ENCODE measurements at regions not wholly inside any gene's neighbourhood (a gene's known extent, or its start where the extent isn't known, plus 50 kb on each side); places are given as distances from the start of the nearest gene placed in this dataset.
"Not testable (repeated sequence)": the region's sequence is repeated elsewhere in the genome, so short reads cannot be mapped to it uniquely, and the experiment has no call there.

GRCh38 chr21:35812679-35813078 lies 247.6 kb downstream of the SETD4 start:
- ATAC-seq (ENCODE audit: low read depth), result no peak
- DNase-seq, result no peak
- POLR2A ChIA-PET, result no interaction called here
- peaks cover 3% of the 10 kb centered on the region for H3K27me3 Mint-ChIP-seq
- no peaks in the 10 kb centered on the region for H3K36me3 Mint-ChIP-seq
- no peak overlapping the region for H3K27ac Mint-ChIP-seq
- H3K4me3 Mint-ChIP-seq, result no peak overlapping the region
- H3K9me3 Mint-ChIP-seq, result no peaks in the 10 kb centered on the region
- H3K4me1 Mint-ChIP-seq, result no peaks in the 10 kb centered on the region

DNA sequence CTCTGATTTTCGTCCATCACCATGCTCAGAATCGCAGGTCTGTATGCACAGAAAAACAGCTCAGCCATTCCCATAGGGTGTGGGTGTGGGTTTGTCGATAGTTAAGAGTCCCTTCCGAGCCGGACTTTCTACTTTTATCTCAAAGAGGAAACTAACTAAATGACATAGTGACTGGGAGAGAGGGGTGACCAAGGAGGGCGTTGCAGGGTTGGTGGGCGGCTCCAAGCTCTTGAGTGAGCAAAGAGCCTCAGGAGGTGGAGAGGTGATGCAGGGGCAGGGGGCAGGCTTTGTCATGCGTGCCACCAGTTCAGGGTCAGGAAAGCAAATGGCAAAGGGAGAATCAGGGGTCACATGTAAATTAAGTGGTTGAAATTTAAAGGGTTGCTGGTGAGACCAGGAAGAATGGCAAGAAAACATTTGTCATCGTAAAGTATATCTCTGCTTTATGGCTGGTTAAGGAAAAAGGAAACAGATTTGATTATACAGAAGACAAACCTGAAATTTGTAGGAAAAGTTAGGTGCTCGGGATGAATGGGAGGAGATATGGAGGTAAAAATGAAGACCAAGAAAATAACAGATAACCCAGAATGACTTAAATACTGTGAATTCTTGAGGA lies 249.0 kb downstream of the SETD4 start:
- no peaks in the 10 kb centered on the region for H3K4me1 Mint-ChIP-seq
- no peak overlapping the region for H3K27ac Mint-ChIP-seq
- POLR2A ChIA-PET, result no interaction called here
- DNase-seq (no peak), ATAC-seq (ENCODE audit: low read depth) (no peak)
- no peaks in the 10 kb centered on the region for H3K36me3 Mint-ChIP-seq
- peaks cover 3% of the 10 kb centered on the region for H3K27me3 Mint-ChIP-seq
- H3K9me3 Mint-ChIP-seq, result no peaks in the 10 kb centered on the region
- no peak overlapping the region for H3K4me3 Mint-ChIP-seq

DNA sequence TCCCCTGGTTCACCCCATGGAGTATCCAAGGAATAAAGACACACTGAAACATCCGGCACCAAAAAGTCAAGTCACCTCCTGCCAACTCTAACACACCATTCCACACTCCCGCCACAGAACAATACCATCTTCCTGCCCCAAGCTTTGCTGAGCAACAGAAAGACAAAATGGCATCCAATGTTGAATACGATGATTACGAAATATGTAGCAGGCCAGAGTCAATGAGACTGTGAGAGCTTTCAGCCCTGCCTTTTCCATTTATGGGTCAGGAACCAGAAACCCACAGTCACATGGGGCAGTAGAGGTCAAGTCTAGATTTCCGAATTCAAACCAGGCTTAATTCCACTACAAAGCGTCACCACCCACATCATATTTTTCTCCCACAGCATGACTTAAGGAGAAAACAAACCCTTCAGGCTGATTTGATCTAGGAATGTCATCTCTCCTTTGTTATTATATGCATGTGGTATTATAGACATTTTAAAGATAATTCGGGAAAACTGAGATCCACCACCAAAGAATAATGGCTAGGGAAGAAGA lies 249.8 kb downstream of the SETD4 start:
- no peak for DNase-seq
- POLR2A ChIA-PET, result no interaction called here
- H3K27me3 Mint-ChIP-seq, result peaks cover 3% of the 10 kb centered on the region
- H3K4me1 Mint-ChIP-seq, result no peaks in the 10 kb centered on the region
- H3K4me3 Mint-ChIP-seq, result no peak overlapping the region
- H3K9me3 Mint-ChIP-seq, result no peaks in the 10 kb centered on the region
- ATAC-seq (ENCODE audit: low read depth), result no peak
- H3K27ac Mint-ChIP-seq, result no peak overlapping the region
- H3K36me3 Mint-ChIP-seq, result no peaks in the 10 kb centered on the region

- no peaks in the 10 kb centered on the region for H3K36me3 Mint-ChIP-seq
- no peak for ATAC-seq (ENCODE audit: low read depth)
- no peak overlapping the region for H3K27ac Mint-ChIP-seq
- H3K9me3 Mint-ChIP-seq, result peaks cover 3% of the 10 kb centered on the region
- H3K4me3 Mint-ChIP-seq, result no peak overlapping the region
- DNase-seq, result no peak
- no peaks in the 10 kb centered on the region for H3K4me1 Mint-ChIP-seq
- POLR2A ChIA-PET, result no interaction called here
- H3K27me3 Mint-ChIP-seq, result peaks cover 6% of the 10 kb centered on the region
Observed at GRCh38 chr21:35801391-35801790, 258.9 kb downstream of the SETD4 start.

GRCh38 chr21:35800796-35801385 lies 259.4 kb downstream of the SETD4 start:
- DNase-seq; H3K36me3 Mint-ChIP-seq; ATAC-seq (ENCODE audit: low read depth); H3K4me3 Mint-ChIP-seq; POLR2A ChIA-PET; H3K27me3 Mint-ChIP-seq; H3K9me3 Mint-ChIP-seq; H3K4me1 Mint-ChIP-seq; H3K27ac Mint-ChIP-seq: not testable (repeated sequence)

GRCh38 chr21:35796844-35797243 lies 263.5 kb downstream of the SETD4 start:
- Mint-ChIP-seq H3K4me1 (no peaks in the 10 kb centered on the region), H3K4me3 (no peak overlapping the region), H3K9me3 (peaks cover 2% of the 10 kb centered on the region), H3K27ac (no peak overlapping the region), H3K36me3 (no peaks in the 10 kb centered on the region), H3K27me3 (peaks cover 2% of the 10 kb centered on the region)
- POLR2A ChIA-PET, result no interaction called here
- DNase-seq, result no peak
- no peak for ATAC-seq (ENCODE audit: low read depth)

- H3K4me3 Mint-ChIP-seq; H3K36me3 Mint-ChIP-seq; H3K9me3 Mint-ChIP-seq; ATAC-seq (ENCODE audit: low read depth); DNase-seq; H3K27me3 Mint-ChIP-seq; H3K4me1 Mint-ChIP-seq; POLR2A ChIA-PET; H3K27ac Mint-ChIP-seq: not testable (repeated sequence)
Observed at GRCh38 chr21:35794527-35794926, 265.8 kb downstream of the SETD4 start.

DNA sequence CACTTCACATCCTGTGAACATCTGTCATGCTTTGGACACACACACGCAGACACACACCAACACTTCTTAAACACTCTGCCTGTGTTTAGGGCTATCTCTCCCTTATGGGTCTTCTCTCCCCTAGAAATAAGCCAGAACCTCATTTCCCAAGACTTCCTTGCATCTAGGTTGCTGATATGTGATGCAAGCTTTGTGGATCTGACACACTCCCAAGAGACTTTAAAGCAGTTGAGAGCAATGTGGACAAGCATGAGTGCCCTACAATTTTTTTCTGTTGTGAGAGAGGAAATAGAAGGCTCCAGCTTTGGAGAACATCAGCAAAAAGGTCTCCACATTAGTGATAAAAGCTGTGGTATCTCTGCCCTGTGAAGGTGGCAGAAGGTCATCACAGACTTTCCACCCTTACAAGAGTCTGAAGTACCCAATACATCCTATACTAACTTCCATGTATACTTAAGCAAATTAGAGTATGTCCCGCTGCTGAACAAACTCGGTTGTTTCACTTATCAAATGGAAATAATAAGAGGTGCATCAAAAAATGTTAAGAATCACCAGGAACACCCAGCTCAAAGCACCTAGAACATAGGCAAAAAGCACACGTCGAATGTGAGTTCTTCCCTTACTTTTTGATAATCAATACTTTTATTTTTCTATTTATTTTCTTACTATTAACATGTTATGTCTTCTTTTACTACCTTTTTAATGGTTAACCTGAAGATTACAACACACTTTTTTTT lies 267.6 kb downstream of the SETD4 start:
- Mint-ChIP-seq H3K27ac (no peak overlapping the region), H3K27me3 (peaks cover 2% of the 10 kb centered on the region), H3K36me3 (no peaks in the 10 kb centered on the region), H3K4me1 (no peaks in the 10 kb centered on the region), H3K9me3 (peaks cover 2% of the 10 kb centered on the region), H3K4me3 (no peak overlapping the region)
- ATAC-seq (ENCODE audit: low read depth), result no peak
- POLR2A ChIA-PET, result no interaction called here
- no peak for DNase-seq

DNA sequence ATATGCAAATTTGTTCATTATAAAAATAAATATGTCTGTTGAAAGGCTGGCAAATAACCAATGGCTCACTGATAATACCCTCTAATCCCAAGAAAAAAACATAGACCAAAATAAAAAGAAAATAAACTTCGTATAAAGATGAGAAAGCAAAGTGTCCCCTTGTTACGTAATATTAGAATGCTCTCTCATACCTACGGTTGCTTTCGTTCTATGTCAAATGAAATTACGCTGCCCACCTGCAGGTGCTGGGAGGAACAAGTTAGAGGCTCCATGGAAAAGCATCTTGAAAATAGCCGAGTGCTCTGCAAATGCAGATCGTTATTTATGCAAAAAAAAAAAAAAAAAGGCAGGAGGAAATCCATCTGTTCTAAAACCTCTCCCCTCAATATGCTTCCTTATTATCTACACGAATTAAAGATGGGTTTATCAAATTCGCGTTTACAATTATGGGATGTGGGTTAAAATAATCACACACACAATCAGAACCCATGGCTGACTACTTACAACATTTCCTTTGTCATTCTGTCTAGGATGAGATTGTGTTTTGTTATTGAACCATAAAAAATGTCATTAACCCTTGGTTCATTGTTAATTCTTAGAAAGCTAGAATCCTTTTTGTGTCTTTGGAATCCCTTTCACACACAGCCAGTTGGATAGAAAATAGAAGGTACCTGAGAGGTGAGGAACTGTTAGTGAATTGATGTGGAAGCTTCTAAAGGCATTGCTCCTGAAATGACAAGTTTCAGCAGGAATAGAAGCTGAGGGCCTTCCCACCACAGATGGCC lies 268.6 kb downstream of the SETD4 start:
- POLR2A ChIA-PET, result no interaction called here
- Mint-ChIP-seq H3K9me3 (peaks cover 2% of the 10 kb centered on the region), H3K27me3 (peaks cover 4% of the 10 kb centered on the region), H3K27ac (no peak overlapping the region), H3K4me1 (no peaks in the 10 kb centered on the region), H3K36me3 (no peaks in the 10 kb centered on the region), H3K4me3 (no peak overlapping the region)
- no peak for DNase-seq
- ATAC-seq (ENCODE audit: low read depth), result no peak

DNA sequence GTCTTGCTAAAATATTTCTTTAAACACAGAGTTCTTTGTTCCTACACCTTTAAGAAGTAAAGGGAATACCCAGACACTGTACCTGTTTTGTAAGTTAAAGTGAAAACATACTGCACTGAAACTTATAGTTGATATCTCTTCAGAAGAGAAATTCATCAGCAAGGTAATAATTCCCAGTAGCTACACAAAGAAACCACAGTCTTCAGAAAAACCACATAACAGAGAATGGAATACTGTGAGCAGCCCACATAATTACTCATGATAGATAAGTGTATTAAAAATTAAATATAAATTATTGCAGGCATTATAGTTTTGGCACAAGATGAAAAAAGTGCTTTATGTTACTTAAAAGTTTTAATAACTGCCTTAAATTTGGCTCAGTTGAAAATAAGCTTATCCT lies 276.6 kb downstream of the SETD4 start:
- Mint-ChIP-seq H3K27ac (no peak overlapping the region), H3K4me3 (no peak overlapping the region), H3K4me1 (no peaks in the 10 kb centered on the region), H3K9me3 (no peaks in the 10 kb centered on the region), H3K27me3 (peaks cover 5% of the 10 kb centered on the region), H3K36me3 (no peaks in the 10 kb centered on the region)
- POLR2A ChIA-PET, result no interaction called here
- DNase-seq, result no peak
- no peak for ATAC-seq (ENCODE audit: low read depth)

DNA sequence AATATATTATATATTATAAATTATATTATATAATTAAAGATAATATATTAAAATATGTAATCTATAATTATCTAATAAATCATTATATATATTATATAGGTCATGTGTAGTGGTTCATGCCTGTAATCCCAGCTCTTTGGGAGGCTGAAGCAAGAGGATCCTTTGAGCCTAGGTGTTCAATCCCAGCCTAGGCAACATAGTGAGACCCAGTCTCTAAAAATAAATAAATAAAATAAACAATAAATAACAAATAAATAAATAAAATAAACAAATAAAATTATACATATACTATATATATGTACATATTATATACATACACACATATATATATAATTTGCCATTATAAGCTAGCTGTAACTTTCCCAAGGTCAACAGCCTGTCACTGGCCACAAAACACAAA lies 277.7 kb downstream of the SETD4 start:
- H3K4me3 Mint-ChIP-seq, result no peak overlapping the region
- DNase-seq (no peak), ATAC-seq (ENCODE audit: low read depth) (no peak)
- H3K36me3 Mint-ChIP-seq, result no peaks in the 10 kb centered on the region
- H3K27me3 Mint-ChIP-seq, result peaks cover 5% of the 10 kb centered on the region
- POLR2A ChIA-PET, result no interaction called here
- H3K9me3 Mint-ChIP-seq, result no peaks in the 10 kb centered on the region
- no peaks in the 10 kb centered on the region for H3K4me1 Mint-ChIP-seq
- H3K27ac Mint-ChIP-seq, result no peak overlapping the region

DNA sequence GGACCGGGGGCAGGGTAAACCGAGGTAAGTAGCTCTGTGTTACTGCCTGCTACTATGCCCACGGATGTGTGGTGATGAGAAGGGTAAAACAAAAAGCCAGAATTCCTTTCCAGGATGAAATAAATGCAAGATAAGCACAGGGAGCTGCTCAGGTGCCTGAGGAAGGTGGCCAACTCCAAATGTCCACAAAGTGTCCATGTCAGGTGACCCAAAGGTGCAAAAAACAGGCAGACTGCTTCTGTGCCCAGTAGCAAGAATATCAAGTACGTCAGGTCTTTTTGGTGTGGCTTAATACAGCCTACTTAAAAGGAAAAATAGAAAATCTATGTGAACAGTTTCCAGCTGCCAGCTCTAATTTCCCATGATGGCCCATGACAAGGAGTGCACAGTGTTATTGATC lies 279.3 kb downstream of the SETD4 start:
- peaks cover 3% of the 10 kb centered on the region for H3K27me3 Mint-ChIP-seq
- no peaks in the 10 kb centered on the region for H3K4me1 Mint-ChIP-seq
- no peaks in the 10 kb centered on the region for H3K36me3 Mint-ChIP-seq
- H3K27ac Mint-ChIP-seq, result no peak overlapping the region
- no peak overlapping the region for H3K4me3 Mint-ChIP-seq
- DNase-seq (no peak), ATAC-seq (ENCODE audit: low read depth) (no peak)
- no peaks in the 10 kb centered on the region for H3K9me3 Mint-ChIP-seq
- POLR2A ChIA-PET, result no interaction called here

GRCh38 chr21:35779690-35780570 lies 280.4 kb downstream of the SETD4 start:
- no peak overlapping the region for H3K27ac Mint-ChIP-seq
- peaks cover 3% of the 10 kb centered on the region for H3K27me3 Mint-ChIP-seq
- POLR2A ChIA-PET, result no interaction called here
- ATAC-seq (ENCODE audit: low read depth) (no peak), DNase-seq (no peak)
- H3K4me1 Mint-ChIP-seq, result no peaks in the 10 kb centered on the region
- no peak overlapping the region for H3K4me3 Mint-ChIP-seq
- no peaks in the 10 kb centered on the region for H3K36me3 Mint-ChIP-seq
- H3K9me3 Mint-ChIP-seq, result no peaks in the 10 kb centered on the region
